Pons (tissue), 1 donor: ENCODE measurements at regions not wholly inside any gene's neighbourhood (a gene's known extent, or its start where the extent isn't known, plus 50 kb on each side); places are given as distances from the start of the nearest gene placed in this dataset.
"Not testable (repeated sequence)": the region's sequence is repeated elsewhere in the genome, so short reads cannot be mapped to it uniquely, and the experiment has no call there.

Source experiments
- DNase-seq: peaks from one replicate; pipeline ENCODE4 v3.0.0-alpha.2; 2016; ENCODE audit warnings: low spot score

- DNase-seq: no peak
These were observed 210.7 kb downstream of the EFCAB11 start for GRCh38 chr14:89743828-89744227.

GRCh38 chr14:89740241-89740640, 214.3 kb downstream of the EFCAB11 start:
- no peak for DNase-seq

GRCh38 chr14:89736881-89737280, 217.6 kb downstream of the EFCAB11 start:
- DNase-seq: no peak

GRCh38 chr14:89731396-89731933, 223.1 kb downstream of the EFCAB11 start:
- no peak for DNase-seq

GRCh38 chr14:89730687-89731086, 223.8 kb downstream of the EFCAB11 start:
- DNase-seq: peak; percentile 74

GRCh38 chr14:89728964-89729363, 225.6 kb downstream of the EFCAB11 start:
- no peak for DNase-seq

GRCh38 chr14:89726226-89726625, 228.3 kb downstream of the EFCAB11 start:
- not testable (repeated sequence) for DNase-seq

- peak; percentile 15 for DNase-seq
These were observed 229.9 kb downstream of the EFCAB11 start for GRCh38 chr14:89724628-89724960.

GRCh38 chr14:89723930-89724627, 230.5 kb downstream of the EFCAB11 start:
- DNase-seq: no peak

- DNase-seq: no peak
These were observed 232.6 kb downstream of the EFCAB11 start for GRCh38 chr14:89721956-89722355.

GRCh38 chr14:89720741-89721729, 233.5 kb downstream of the EFCAB11 start:
- DNase-seq: peak; percentile 87

- no peak for DNase-seq
These were observed 234.3 kb downstream of the EFCAB11 start for GRCh38 chr14:89720076-89720687.

GRCh38 chr14:89719366-89720075, 235.0 kb downstream of the EFCAB11 start:
- peak; percentile 37 for DNase-seq

- DNase-seq: no peak
These were observed 245.4 kb downstream of the EFCAB11 start for GRCh38 chr14:89708982-89709625.

GRCh38 chr14:89707086-89707485, 247.4 kb downstream of the EFCAB11 start:
- DNase-seq: no peak

- DNase-seq: no peak
These were observed 251.7 kb downstream of the EFCAB11 start for GRCh38 chr14:89702876-89703200.

- DNase-seq: peak; percentile 35
These were observed 252.3 kb downstream of the EFCAB11 start for GRCh38 chr14:89702073-89702875.

- DNase-seq: peak; percentile 59
These were observed 253.1 kb downstream of the EFCAB11 start for GRCh38 chr14:89701211-89702043.

GRCh38 chr14:89700801-89701200, 253.7 kb downstream of the EFCAB11 start:
- DNase-seq: peak; percentile 17

GRCh38 chr14:89699071-89699470, 255.5 kb downstream of the EFCAB11 start:
- no peak for DNase-seq
